CD4-positive, alpha-beta T cell treated with Interleukin-15 for 4 hours (primary cell): ENCODE measurements at regions not wholly inside any gene's neighbourhood (a gene's known extent, or its start where the extent isn't known, plus 50 kb on each side); places are given as distances from the start of the nearest gene placed in this dataset.
"Not testable (repeated sequence)": the region's sequence is repeated elsewhere in the genome, so short reads cannot be mapped to it uniquely, and the experiment has no call there.

Experiments used
- DNase-seq: peaks from one replicate; pipeline ENCODE4 v3.0.0-alpha.2; 2020; ENCODE audit warnings: low spot score

GRCh38 chr10:5268743-5269142 lies 72.1 kb downstream of the AKR1C4 start:
- no peak for DNase-seq

- DNase-seq, result no peak
Measured at GRCh38 chr10:5269791-5270190, 73.2 kb downstream of the AKR1C4 start.

- DNase-seq, result no peak
Measured at GRCh38 chr10:5271526-5271925, 74.9 kb downstream of the AKR1C4 start.

- DNase-seq, result no peak
Measured at GRCh38 chr10:5272065-5272803, 75.6 kb downstream of the AKR1C4 start.

GRCh38 chr10:5274795-5275194 lies 78.2 kb downstream of the AKR1C4 start:
- no peak for DNase-seq

GRCh38 chr10:5281356-5281755 lies 83.4 kb upstream of the UCN3 start:
- DNase-seq, result no peak

- DNase-seq, result no peak
Measured at GRCh38 chr10:5282137-5282536, 82.6 kb upstream of the UCN3 start.

- DNase-seq, result peak; percentile 63
Measured at GRCh38 chr10:5283305-5284158, 81.2 kb upstream of the UCN3 start.

GRCh38 chr10:5284311-5285057 lies 80.3 kb upstream of the UCN3 start:
- peak; percentile 52 for DNase-seq

- no peak for DNase-seq
Measured at GRCh38 chr10:5285186-5285585, 79.6 kb upstream of the UCN3 start.

- no peak for DNase-seq
Measured at GRCh38 chr10:5288359-5288758, 76.4 kb upstream of the UCN3 start.

- not testable (repeated sequence) for DNase-seq
Measured at GRCh38 chr10:5289228-5289627, 75.5 kb upstream of the UCN3 start.

- DNase-seq, result peak; percentile 87
Measured at GRCh38 chr10:5291501-5292195, 73.1 kb upstream of the UCN3 start.

GRCh38 chr10:5292196-5292735 lies 72.5 kb upstream of the UCN3 start:
- peak; percentile 67 for DNase-seq

- not testable (repeated sequence) for DNase-seq
Measured at GRCh38 chr10:5292970-5293369, 71.8 kb upstream of the UCN3 start.

- DNase-seq, result peak; percentile 77
Measured at GRCh38 chr10:5293691-5294550, 70.8 kb upstream of the UCN3 start.

- DNase-seq, result peak; percentile 69
Measured at GRCh38 chr10:5297466-5297865, 67.3 kb upstream of the UCN3 start.

- DNase-seq, result no peak
Measured at GRCh38 chr10:5297996-5298395, 66.8 kb upstream of the UCN3 start.

GRCh38 chr10:5299950-5300349 lies 64.8 kb upstream of the UCN3 start:
- DNase-seq, result no peak

GRCh38 chr10:5303504-5303903 lies 61.3 kb upstream of the UCN3 start:
- DNase-seq, result no peak

- DNase-seq, result no peak
Measured at GRCh38 chr10:5305374-5305773, 59.4 kb upstream of the UCN3 start.
